H54 (cell line): ENCODE measurements at regions not wholly inside any gene's neighbourhood (a gene's known extent, or its start where the extent isn't known, plus 50 kb on each side); places are given as distances from the start of the nearest gene placed in this dataset.
"Not testable (repeated sequence)": the region's sequence is repeated elsewhere in the genome, so short reads cannot be mapped to it uniquely, and the experiment has no call there.

Experiments used
- DNase-seq: peaks from one replicate; pipeline ENCODE4 v3.0.0; 2011; ENCODE audit warnings: low spot score, mixed read lengths; ENCODE audit not compliant: insufficient read length
- FAIRE-seq: peaks from 3 replicates; lab custom pipeline; 2011; peaks lifted over from hg19 to GRCh38; lab: Jason Lieb, UNC
- POLR2A ChIP-seq: IDR thresholded peaks from 2 replicates; pipeline ENCODE4 v1.6.1; 2011; ENCODE audit warnings: low read depth, mild to moderate bottlenecking, low read length

GRCh38 chr6:27854421-27854820 is 57.8 kb downstream of the OR2B2 start:
- DNase-seq (no peak), FAIRE-seq (no peak)
- no peak for TF ChIP-seq POLR2A

GRCh38 chr6:27851440-27851839 is 60.8 kb downstream of the OR2B2 start:
- no peak for DNase-seq
- peak; percentile 45 for FAIRE-seq
- no peak for TF ChIP-seq POLR2A

DNA sequence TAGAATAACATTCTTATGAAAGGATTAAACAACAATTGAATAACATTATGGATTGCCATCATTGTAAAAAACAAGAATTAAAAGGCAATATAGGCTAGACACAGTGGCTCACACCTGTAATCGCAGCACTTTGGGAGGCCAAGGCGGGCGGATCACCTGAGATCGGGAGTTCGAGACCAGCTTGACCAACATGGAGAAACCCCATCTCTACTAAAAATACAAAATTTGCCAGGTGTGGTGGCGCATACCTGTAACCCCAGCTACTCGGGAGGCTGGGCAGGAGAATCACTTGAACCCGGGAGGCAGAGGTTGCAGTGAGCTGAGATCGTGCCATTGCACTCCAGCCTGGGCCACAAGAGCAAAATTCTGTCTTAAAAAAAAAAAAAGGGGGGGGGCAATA is 63.2 kb downstream of the OR2B2 start:
- DNase-seq, FAIRE-seq: not testable (repeated sequence)

DNA sequence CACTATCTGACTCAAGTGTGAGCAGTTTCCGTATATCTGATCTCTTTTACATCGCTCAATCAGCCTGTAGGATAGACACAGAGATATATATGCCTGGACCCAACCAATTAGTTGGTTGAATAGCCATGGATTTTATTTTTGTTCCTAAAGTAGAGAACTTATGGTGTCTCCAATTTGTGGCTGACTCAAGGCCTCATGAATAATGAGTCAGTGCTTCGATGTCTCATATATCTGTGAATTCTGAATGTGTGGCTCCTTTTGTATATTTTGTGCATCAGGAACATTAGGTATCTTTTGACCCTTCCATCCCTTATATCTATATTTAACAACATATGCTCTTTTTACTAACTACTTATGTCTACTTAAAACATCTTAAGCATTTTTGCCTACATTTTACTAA is 64.5 kb downstream of the OR2B2 start:
- DNase-seq: no peak
- TF ChIP-seq POLR2A: no peak
- FAIRE-seq: peak; percentile 81

GRCh38 chr6:27840572-27840971 is 71.6 kb downstream of the OR2B2 start:
- FAIRE-seq (no peak), DNase-seq (no peak)
- TF ChIP-seq POLR2A: no peak

DNA sequence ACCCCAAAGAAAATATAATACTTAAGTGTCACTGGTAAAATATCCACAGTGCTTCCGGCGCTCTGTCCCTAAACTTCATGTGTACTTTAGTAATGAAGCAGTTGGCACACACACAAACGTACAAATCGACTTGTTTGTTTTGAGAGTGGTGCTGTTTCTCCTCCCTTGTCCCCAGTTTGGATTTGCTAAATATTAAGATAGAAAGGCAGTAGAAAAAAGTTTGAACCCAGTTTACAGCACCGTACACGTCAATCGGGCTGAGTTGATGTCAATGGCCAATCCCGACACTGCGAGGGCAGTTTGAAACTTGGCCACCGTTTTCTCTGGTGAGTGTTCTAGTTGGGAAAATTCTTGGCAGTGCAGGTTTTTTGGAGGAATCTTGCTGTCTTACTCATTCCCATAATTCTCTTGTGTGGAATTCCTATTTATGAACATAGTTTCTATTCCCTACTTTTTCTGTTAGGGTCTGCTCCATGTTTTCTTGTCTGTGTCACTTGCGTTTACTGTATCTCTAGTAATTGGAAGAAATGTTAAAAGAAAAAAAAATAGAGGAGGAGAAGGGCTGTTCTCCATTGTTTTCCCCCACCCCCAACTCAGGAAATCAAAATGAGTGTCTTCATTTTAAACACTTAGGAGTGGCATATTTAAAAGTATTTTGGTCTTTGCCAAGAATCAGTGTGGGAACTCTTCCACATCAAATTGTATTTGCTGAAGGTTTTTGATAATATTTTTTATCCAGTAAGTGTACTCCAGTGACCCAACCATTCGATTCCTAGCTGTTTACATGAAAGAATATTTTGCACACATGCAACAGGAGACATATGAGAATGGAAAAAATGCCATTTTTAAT is 72.3 kb downstream of the OR2B2 start:
- peak; percentile 33 for DNase-seq
- peak; percentile 89 for FAIRE-seq
- no peak for TF ChIP-seq POLR2A

DNA sequence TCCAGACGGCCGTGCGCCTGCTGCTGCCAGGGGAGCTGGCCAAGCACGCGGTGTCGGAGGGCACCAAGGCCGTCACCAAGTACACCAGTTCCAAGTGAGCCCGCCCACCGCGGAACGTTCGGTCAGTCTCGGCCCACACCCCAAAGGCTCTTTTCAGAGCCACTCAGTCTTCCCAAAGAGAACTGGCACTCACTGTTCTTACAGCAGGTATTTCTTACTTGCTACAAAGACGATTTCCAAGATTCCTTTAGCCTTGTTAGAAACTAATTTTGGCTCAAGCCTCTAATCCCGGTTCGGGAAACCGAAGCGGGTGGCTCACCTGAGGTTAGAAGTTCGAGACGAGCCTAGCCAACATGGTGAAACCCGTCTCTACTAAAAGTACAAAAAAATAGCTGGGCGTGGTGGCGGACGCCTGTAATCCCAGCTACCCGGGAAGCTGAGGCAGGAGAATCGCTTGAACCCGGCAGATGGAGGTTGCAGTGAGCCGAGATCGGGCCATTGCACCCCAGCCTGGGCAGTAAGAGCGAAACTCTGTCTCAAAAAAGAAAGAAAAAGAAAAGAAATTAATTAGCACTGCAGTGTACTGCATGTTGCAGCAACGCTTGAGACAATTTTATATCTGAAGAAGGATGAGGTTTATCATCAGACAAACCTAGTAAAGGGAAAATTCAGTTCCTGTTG is 73.1 kb downstream of the OR2B2 start:
- FAIRE-seq (no peak), DNase-seq (no peak)

GRCh38 chr6:27838058-27838944 is 73.9 kb downstream of the OR2B2 start:
- peak; percentile 98 for FAIRE-seq

More for the DNA sequence above, 73.1 kb downstream of the OR2B2 start:
- TF ChIP-seq POLR2A: no peak; the same call in 1 of the 2 replicates

DNA sequence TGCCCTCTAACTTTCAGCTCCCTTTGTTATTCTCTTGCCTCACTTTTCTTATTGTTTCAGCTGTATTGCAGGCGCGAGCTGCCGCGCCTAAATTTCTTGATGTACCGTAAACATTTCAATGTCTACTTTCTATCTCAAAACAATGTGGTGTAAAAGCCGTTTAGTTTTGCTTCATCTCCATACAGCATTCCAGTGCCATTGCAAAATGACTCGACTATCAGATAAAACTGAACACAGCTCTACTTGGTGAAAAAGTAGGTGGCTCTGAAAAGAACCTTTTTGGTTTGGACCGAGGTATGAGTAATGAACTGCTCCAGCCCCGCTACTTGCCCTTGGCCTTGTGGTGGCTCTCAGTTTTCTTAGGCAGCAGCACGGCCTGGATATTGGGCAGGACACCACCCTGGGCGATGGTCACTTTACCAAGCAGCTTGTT is 74.6 kb downstream of the OR2B2 start:
- no peak for FAIRE-seq
- DNase-seq: no peak
- TF ChIP-seq POLR2A: no peak

More at GRCh38 chr6:27838058-27838944, 73.9 kb downstream of the OR2B2 start:
- DNase-seq: peak; percentile 60
- TF ChIP-seq POLR2A: peak; percentile 73

GRCh38 chr6:27836783-27837624 is 75.2 kb downstream of the OR2B2 start:
- FAIRE-seq (peak; percentile 53), DNase-seq (no peak)
- TF ChIP-seq POLR2A: peak; percentile 33; the same call in 1 of the 2 replicates

DNA sequence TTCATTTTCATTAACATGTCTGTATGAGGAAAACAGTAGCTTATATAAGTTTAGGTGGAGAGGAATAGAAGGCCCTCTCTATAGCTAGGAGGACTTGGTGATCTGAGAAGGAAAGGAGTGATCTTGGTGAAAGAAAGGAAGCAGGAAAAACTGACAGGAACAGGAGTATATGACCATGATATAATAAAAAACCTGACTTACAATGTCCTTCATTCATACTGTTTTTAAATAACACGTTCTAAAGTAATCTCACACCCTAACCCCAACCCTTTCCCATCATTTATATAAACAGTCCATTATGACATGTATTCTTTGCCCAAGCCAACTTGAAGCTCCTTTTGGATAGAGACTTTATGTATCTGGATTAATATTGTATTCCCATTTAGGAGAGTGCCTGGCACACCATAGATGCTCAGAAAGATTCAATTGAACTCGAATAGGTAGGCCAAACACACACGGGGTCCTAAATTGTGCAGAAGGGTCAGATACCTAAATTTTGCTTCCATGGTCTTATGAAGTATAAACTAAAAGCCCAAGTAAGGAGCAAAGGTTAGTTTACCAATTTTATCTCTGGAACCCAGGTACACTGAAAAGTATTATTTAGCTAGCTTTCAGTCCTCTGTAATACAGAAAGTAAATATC is 75.9 kb downstream of the OR2B2 start:
- no peak for DNase-seq
- TF ChIP-seq POLR2A: no peak
- no peak for FAIRE-seq

DNA sequence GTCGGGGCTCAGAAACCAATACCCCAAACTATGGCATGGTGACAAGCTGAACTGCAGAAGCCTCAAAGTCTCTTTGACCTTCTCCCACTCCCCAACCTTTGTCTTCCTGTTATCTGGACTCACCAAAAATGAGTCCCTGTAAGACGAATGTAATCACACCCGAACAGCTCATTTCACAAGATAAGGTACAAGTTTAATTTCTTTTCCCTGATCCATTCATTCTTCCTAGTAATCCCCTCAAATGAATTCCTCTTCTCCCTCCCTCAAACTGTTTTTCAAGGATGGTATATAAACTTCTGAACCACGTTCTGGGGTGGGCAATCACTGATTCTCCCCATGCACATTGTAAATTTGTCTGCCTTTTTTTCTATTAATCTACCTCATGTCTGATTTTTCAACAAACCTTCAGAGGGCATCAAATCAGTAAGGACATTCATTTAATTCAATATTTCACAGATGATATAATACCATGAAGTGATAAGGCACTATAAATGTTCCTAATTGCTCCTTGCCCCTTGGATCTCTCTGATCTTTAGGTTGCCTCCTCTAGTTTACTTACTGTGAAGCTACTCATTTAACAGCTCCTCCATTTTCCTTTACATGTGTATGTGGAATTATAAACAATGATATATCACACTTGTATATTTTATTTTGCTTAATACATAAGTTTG is 77.2 kb downstream of the OR2B2 start:
- no peak for TF ChIP-seq POLR2A
- no peak for DNase-seq
- no peak for FAIRE-seq
